ENCODE measurements at regions not wholly inside any gene's neighbourhood (a gene's known extent, or its start where the extent isn't known, plus 50 kb on each side); places are given as distances from the start of the nearest gene placed in this dataset.
A peak's percentile ranks its signal among the peaks of the same experiment; 100 is the strongest.
"Not testable (repeated sequence)": the region's sequence is repeated elsewhere in the genome, so short reads cannot be mapped to it uniquely, and the experiment has no call there.

GRCh38 chr6:168840299-168840698 lies 399.3 kb downstream of the SMOC2 start:
- H3K27ac Mint-ChIP-seq; DNase-seq; H3K4me1 Mint-ChIP-seq; H3K27me3 Mint-ChIP-seq; intact Hi-C loops (cut with micrococcal nuclease); H3K9me3 Mint-ChIP-seq; H3K36me3 Mint-ChIP-seq (ENCODE audit: low read depth); H3K4me3 Mint-ChIP-seq: not testable (repeated sequence)

GRCh38 chr6:168838037-168838399 lies 397.0 kb downstream of the SMOC2 start:
- Mint-ChIP-seq H3K9me3 (peaks cover 9% of the 10 kb centered on the region), H3K4me3 (no peak overlapping the region), H3K4me1 (no peaks in the 10 kb centered on the region), H3K27me3 (no peaks in the 10 kb centered on the region), H3K36me3 (ENCODE audit: low read depth) (peaks cover 6% of the 10 kb centered on the region), H3K27ac (no peak overlapping the region)
- intact Hi-C loops (cut with micrococcal nuclease) = no loop called here
- no peak for DNase-seq

GRCh38 chr6:168837254-168838036 lies 396.5 kb downstream of the SMOC2 start:
- Mint-ChIP-seq H3K4me1 (no peaks in the 10 kb centered on the region), H3K27me3 (no peaks in the 10 kb centered on the region)

GRCh38 chr6:168835991-168836390 lies 395.0 kb downstream of the SMOC2 start:
- intact Hi-C loops (cut with micrococcal nuclease) = no loop called here
- H3K27ac Mint-ChIP-seq = no peak overlapping the region
- no peaks in the 10 kb centered on the region for H3K27me3 Mint-ChIP-seq
- peaks cover 9% of the 10 kb centered on the region for H3K9me3 Mint-ChIP-seq
- no peak overlapping the region for H3K4me3 Mint-ChIP-seq
- no peaks in the 10 kb centered on the region for H3K4me1 Mint-ChIP-seq
- no peak for DNase-seq
- H3K36me3 Mint-ChIP-seq (ENCODE audit: low read depth) = peaks cover 5% of the 10 kb centered on the region

More at GRCh38 chr6:168837254-168838036, 396.5 kb downstream of the SMOC2 start:
- intact Hi-C loops (cut with micrococcal nuclease) = no loop called here
- Mint-ChIP-seq H3K27ac (no peak overlapping the region), H3K4me3 (no peak overlapping the region), H3K36me3 (ENCODE audit: low read depth) (peaks cover 6% of the 10 kb centered on the region), H3K9me3 (peaks cover 9% of the 10 kb centered on the region)
- DNase-seq = peak; percentile 33

- H3K27ac Mint-ChIP-seq = no peak overlapping the region
- no peak for DNase-seq
- no peak overlapping the region for H3K4me3 Mint-ChIP-seq
- H3K36me3 Mint-ChIP-seq (ENCODE audit: low read depth) = peaks cover 4% of the 10 kb centered on the region
- H3K4me1 Mint-ChIP-seq = no peaks in the 10 kb centered on the region
- peaks cover 9% of the 10 kb centered on the region for H3K9me3 Mint-ChIP-seq
- intact Hi-C loops (cut with micrococcal nuclease) = no loop called here
- H3K27me3 Mint-ChIP-seq = no peaks in the 10 kb centered on the region
Observed at GRCh38 chr6:168834801-168835200, 393.8 kb downstream of the SMOC2 start.

- peak; percentile 37 for DNase-seq
- H3K4me1 Mint-ChIP-seq = no peaks in the 10 kb centered on the region
- no peaks in the 10 kb centered on the region for H3K36me3 Mint-ChIP-seq (ENCODE audit: low read depth)
- no peak overlapping the region for H3K27ac Mint-ChIP-seq
- intact Hi-C loops (cut with micrococcal nuclease) = no loop called here
- no peak overlapping the region for H3K4me3 Mint-ChIP-seq
- H3K9me3 Mint-ChIP-seq = peaks cover 4% of the 10 kb centered on the region
- H3K27me3 Mint-ChIP-seq = no peaks in the 10 kb centered on the region
Observed at GRCh38 chr6:168834042-168834587, 393.1 kb downstream of the SMOC2 start.

- no peak overlapping the region for H3K4me3 Mint-ChIP-seq
- no peaks in the 10 kb centered on the region for H3K4me1 Mint-ChIP-seq
- DNase-seq = no peak
- H3K36me3 Mint-ChIP-seq (ENCODE audit: low read depth) = no peaks in the 10 kb centered on the region
- H3K27me3 Mint-ChIP-seq = no peaks in the 10 kb centered on the region
- H3K27ac Mint-ChIP-seq = no peak overlapping the region
- no peaks in the 10 kb centered on the region for H3K9me3 Mint-ChIP-seq
- intact Hi-C loops (cut with micrococcal nuclease) = no loop called here
Observed at GRCh38 chr6:168828800-168829199, 387.8 kb downstream of the SMOC2 start.

- Mint-ChIP-seq H3K4me3 (no peak overlapping the region), H3K27me3 (no peaks in the 10 kb centered on the region), H3K27ac (no peak overlapping the region), H3K9me3 (no peaks in the 10 kb centered on the region), H3K36me3 (ENCODE audit: low read depth) (no peaks in the 10 kb centered on the region), H3K4me1 (no peaks in the 10 kb centered on the region)
- intact Hi-C loops (cut with micrococcal nuclease) = no loop called here
- no peak for DNase-seq
Observed at GRCh38 chr6:168828035-168828434, 387.1 kb downstream of the SMOC2 start.

GRCh38 chr6:168827586-168827871 lies 386.5 kb downstream of the SMOC2 start:
- no peaks in the 10 kb centered on the region for H3K9me3 Mint-ChIP-seq
- H3K4me3 Mint-ChIP-seq = no peak overlapping the region
- intact Hi-C loops (cut with micrococcal nuclease) = no loop called here
- H3K27me3 Mint-ChIP-seq = no peaks in the 10 kb centered on the region
- H3K4me1 Mint-ChIP-seq = no peaks in the 10 kb centered on the region
- DNase-seq = no peak
- no peak overlapping the region for H3K27ac Mint-ChIP-seq
- no peaks in the 10 kb centered on the region for H3K36me3 Mint-ChIP-seq (ENCODE audit: low read depth)

GRCh38 chr6:168826726-168827585 lies 386.0 kb downstream of the SMOC2 start:
- intact Hi-C loops (cut with micrococcal nuclease) = no loop called here
- no peak overlapping the region for H3K27ac Mint-ChIP-seq
- no peaks in the 10 kb centered on the region for H3K9me3 Mint-ChIP-seq
- H3K27me3 Mint-ChIP-seq = no peaks in the 10 kb centered on the region
- H3K4me3 Mint-ChIP-seq = no peak overlapping the region
- H3K4me1 Mint-ChIP-seq = no peaks in the 10 kb centered on the region
- DNase-seq = no peak
- H3K36me3 Mint-ChIP-seq (ENCODE audit: low read depth) = no peaks in the 10 kb centered on the region

GRCh38 chr6:168826078-168826390 lies 385.1 kb downstream of the SMOC2 start:
- H3K27me3 Mint-ChIP-seq = no peaks in the 10 kb centered on the region
- H3K4me1 Mint-ChIP-seq = no peaks in the 10 kb centered on the region
- no peaks in the 10 kb centered on the region for H3K36me3 Mint-ChIP-seq (ENCODE audit: low read depth)
- H3K27ac Mint-ChIP-seq = no peak overlapping the region
- DNase-seq = no peak
- H3K9me3 Mint-ChIP-seq = no peaks in the 10 kb centered on the region
- H3K4me3 Mint-ChIP-seq = no peak overlapping the region
- intact Hi-C loops (cut with micrococcal nuclease) = no loop called here

GRCh38 chr6:168825226-168826077 lies 384.5 kb downstream of the SMOC2 start:
- intact Hi-C loops (cut with micrococcal nuclease) = no loop called here
- H3K36me3 Mint-ChIP-seq (ENCODE audit: low read depth) = no peaks in the 10 kb centered on the region
- no peak overlapping the region for H3K4me3 Mint-ChIP-seq

GRCh38 chr6:168823397-168824212 lies 382.6 kb downstream of the SMOC2 start:
- no peaks in the 10 kb centered on the region for H3K9me3 Mint-ChIP-seq
- intact Hi-C loops (cut with micrococcal nuclease) = no loop called here
- no peak overlapping the region for H3K4me3 Mint-ChIP-seq
- H3K4me1 Mint-ChIP-seq = no peaks in the 10 kb centered on the region
- no peak overlapping the region for H3K27ac Mint-ChIP-seq
- no peaks in the 10 kb centered on the region for H3K27me3 Mint-ChIP-seq
- no peak for DNase-seq
- H3K36me3 Mint-ChIP-seq (ENCODE audit: low read depth) = no peaks in the 10 kb centered on the region

More at GRCh38 chr6:168825226-168826077, 384.5 kb downstream of the SMOC2 start:
- no peak for DNase-seq
- Mint-ChIP-seq H3K4me1 (no peaks in the 10 kb centered on the region), H3K27ac (no peak overlapping the region), H3K27me3 (no peaks in the 10 kb centered on the region), H3K9me3 (no peaks in the 10 kb centered on the region)
